SK-N-SH treated with all-trans-retinoic acid at 6 μM for 48 hours (cell line): ENCODE measurements at regions not wholly inside any gene's neighbourhood (a gene's known extent, or its start where the extent isn't known, plus 50 kb on each side); places are given as distances from the start of the nearest gene placed in this dataset.

Experiments
- ATAC-seq: fragments of 200-7000 bp; cut with Tn5 transposase; 3 replicates; pipeline ENCODE4 v1.9.1; 2020; ENCODE audit warnings: mild to moderate bottlenecking, moderate library complexity
- ARNTL ChIP-seq: fragments of 450-650 bp; formaldehyde crosslinking; IDR thresholded peaks from 2 replicates; pipeline ENCODE4 v1.5.0; 2020; ENCODE audit warnings: low read depth, mild to moderate bottlenecking, moderate library complexity, borderline replicate concordance
- BACH2 ChIP-seq: fragments of 250-450 bp; sonication (Bioruptor Pico); IDR thresholded peaks from 2 replicates; pipeline ENCODE4 v1.9.0; 2021; ENCODE audit warnings: mild to moderate bottlenecking, borderline replicate concordance
- CREB5 ChIP-seq: fragments of 250-450 bp; sonication (Bioruptor Pico); IDR thresholded peaks from 2 replicates; pipeline ENCODE4 v1.5.1; 2020; ENCODE audit warnings: low read depth, mild to moderate bottlenecking, moderate library complexity
- CSDC2 ChIP-seq: fragments of 250-450 bp; sonication (Bioruptor Pico); IDR thresholded peaks from 2 replicates; pipeline ENCODE4 v1.5.0; 2020; ENCODE audit warnings: mild to moderate bottlenecking, moderate library complexity
- CSRNP3 ChIP-seq: fragments of 250-450 bp; sonication (Bioruptor Pico); IDR thresholded peaks from 2 replicates; pipeline ENCODE4 v1.5.1; 2021; ENCODE audit warnings: mild to moderate bottlenecking, moderate library complexity
- ESRRG ChIP-seq: fragments of 250-450 bp; sonication (Bioruptor Pico); IDR thresholded peaks from 2 replicates; pipeline ENCODE4 v1.6.1; 2021; ENCODE audit warnings: mild to moderate bottlenecking
- GLIS3 ChIP-seq: fragments of 250-450 bp; sonication (Bioruptor Pico); IDR thresholded peaks from 2 replicates; pipeline ENCODE4 v1.5.0; 2020; ENCODE audit warnings: mild to moderate bottlenecking, moderate library complexity
- ISL1 ChIP-seq: fragments of 250-450 bp; sonication (Bioruptor Pico); IDR thresholded peaks from 2 replicates; pipeline ENCODE4 v2.1.2; 2022; ENCODE audit warnings: mild to moderate bottlenecking, moderate library complexity
- OSR1 ChIP-seq: fragments of 250-450 bp; sonication (Bioruptor Pico); IDR thresholded peaks from 2 replicates; pipeline ENCODE4 v1.8.0; 2022; ENCODE audit warnings: moderate library complexity, mild to moderate bottlenecking, inconsistent platforms
- PPARA ChIP-seq: fragments of 250-450 bp; sonication (Bioruptor Pico); IDR thresholded peaks from 2 replicates; pipeline ENCODE4 v1.5.0; 2020; ENCODE audit warnings: mild to moderate bottlenecking, borderline replicate concordance
- RARB ChIP-seq: fragments of 250-450 bp; sonication (Bioruptor Pico); IDR thresholded peaks from 2 replicates; pipeline ENCODE4 v1.8.0; 2021; ENCODE audit warnings: mild to moderate bottlenecking, moderate library complexity
- SNAI2 ChIP-seq: fragments of 250-450 bp; sonication (Bioruptor Pico); IDR thresholded peaks from 2 replicates; pipeline ENCODE4 v1.5.0; 2020; ENCODE audit warnings: mild to moderate bottlenecking, moderate library complexity
- TCF4 ChIP-seq: fragments of 250-450 bp; sonication (Bioruptor Pico); IDR thresholded peaks from 2 replicates; pipeline ENCODE4 v1.8.0; 2021; ENCODE audit warnings: mild to moderate bottlenecking, moderate library complexity, borderline replicate concordance
- TOX ChIP-seq: fragments of 250-450 bp; sonication (Bioruptor Pico); IDR thresholded peaks from 2 replicates; pipeline ENCODE4 v1.8.0; 2021; ENCODE audit warnings: mild to moderate bottlenecking, moderate library complexity, borderline replicate concordance
- ZC3H10 ChIP-seq: fragments of 250-450 bp; sonication (Bioruptor Pico); IDR thresholded peaks from 2 replicates; pipeline ENCODE4 v1.5.1; 2021; ENCODE audit warnings: mild to moderate bottlenecking, moderate library complexity
- ZFP3 ChIP-seq: fragments of 250-450 bp; sonication (Bioruptor Pico); IDR thresholded peaks from 2 replicates; pipeline ENCODE4 v1.5.0; 2020; ENCODE audit warnings: mild to moderate bottlenecking, moderate library complexity
- ZNF565 ChIP-seq: fragments of 450-650 bp; formaldehyde crosslinking; conservative IDR thresholded peaks from 2 replicates; pipeline ENCODE4 v1.5.0; 2020; ENCODE audit warnings: low read depth, mild to moderate bottlenecking, moderate library complexity
- ZNF70 ChIP-seq: fragments of 450-650 bp; formaldehyde crosslinking; IDR thresholded peaks from 2 replicates; pipeline ENCODE4 v1.5.0; 2020; ENCODE audit warnings: mild to moderate bottlenecking, moderate library complexity
- TF ChIP-seq, protein P1 (sequence below): fragments of 250-450 bp; sonication (Bioruptor Pico); IDR thresholded peaks from 2 replicates; pipeline ENCODE4 v1.8.0; 2020; ENCODE audit warnings: mild to moderate bottlenecking, moderate library complexity, borderline replicate concordance
- TF ChIP-seq, protein P2 (sequence below): fragments of 250-450 bp; sonication (Bioruptor Pico); IDR thresholded peaks from 2 replicates; pipeline ENCODE4 v1.5.0; 2020; ENCODE audit warnings: mild to moderate bottlenecking, moderate library complexity

DNA sequence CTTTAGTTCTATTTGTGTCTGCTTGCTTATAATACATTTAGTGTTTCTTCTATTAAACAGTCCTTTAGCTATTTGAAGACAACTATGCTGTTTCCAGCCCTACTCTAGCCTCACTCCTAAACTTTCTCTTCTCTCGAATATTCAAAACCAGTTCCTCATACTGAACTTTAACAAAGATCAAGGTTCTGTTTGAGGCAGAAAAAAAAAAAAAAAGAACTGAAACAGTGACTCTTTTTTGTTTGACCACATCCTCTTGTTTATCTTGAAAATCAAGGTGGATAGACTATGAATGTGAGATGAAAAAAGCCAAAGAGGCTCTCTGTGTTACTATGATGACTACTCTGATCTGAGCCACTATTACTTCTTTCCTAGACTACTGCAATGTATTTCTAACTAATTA lies 154.3 kb downstream of the ZNF365 start:
- ATAC-seq: no peak

GRCh38 chr10:62529396-62529795 lies 155.2 kb downstream of the ZNF365 start:
- TF ChIP-seq CSRNP3 (no peak), ZNF70 (CRISPR knock-in tag) (no peak), ISL1 (CRISPR knock-in tag) (no peak), ESRRG (CRISPR knock-in tag) (no peak), BACH2 (CRISPR knock-in tag) (no peak), TCF4 (no peak), SNAI2 (CRISPR knock-in tag) (no peak), ZFP3 (CRISPR knock-in tag) (no peak), OSR1 (CRISPR knock-in tag) (no peak), CSDC2 (CRISPR knock-in tag) (no peak), PPARA (CRISPR knock-in tag) (no peak), GLIS3 (CRISPR knock-in tag) (no peak), CREB5 (CRISPR knock-in tag) (no peak), ZC3H10 (CRISPR knock-in tag) (no peak)
- TF ChIP-seq, protein P1, sequence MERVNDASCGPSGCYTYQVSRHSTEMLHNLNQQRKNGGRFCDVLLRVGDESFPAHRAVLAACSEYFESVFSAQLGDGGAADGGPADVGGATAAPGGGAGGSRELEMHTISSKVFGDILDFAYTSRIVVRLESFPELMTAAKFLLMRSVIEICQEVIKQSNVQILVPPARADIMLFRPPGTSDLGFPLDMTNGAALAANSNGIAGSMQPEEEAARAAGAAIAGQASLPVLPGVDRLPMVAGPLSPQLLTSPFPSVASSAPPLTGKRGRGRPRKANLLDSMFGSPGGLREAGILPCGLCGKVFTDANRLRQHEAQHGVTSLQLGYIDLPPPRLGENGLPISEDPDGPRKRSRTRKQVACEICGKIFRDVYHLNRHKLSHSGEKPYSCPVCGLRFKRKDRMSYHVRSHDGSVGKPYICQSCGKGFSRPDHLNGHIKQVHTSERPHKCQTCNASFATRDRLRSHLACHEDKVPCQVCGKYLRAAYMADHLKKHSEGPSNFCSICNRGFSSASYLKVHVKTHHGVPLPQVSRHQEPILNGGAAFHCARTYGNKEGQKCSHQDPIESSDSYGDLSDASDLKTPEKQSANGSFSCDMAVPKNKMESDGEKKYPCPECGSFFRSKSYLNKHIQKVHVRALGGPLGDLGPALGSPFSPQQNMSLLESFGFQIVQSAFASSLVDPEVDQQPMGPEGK: no peak
- TF ChIP-seq, protein P2, sequence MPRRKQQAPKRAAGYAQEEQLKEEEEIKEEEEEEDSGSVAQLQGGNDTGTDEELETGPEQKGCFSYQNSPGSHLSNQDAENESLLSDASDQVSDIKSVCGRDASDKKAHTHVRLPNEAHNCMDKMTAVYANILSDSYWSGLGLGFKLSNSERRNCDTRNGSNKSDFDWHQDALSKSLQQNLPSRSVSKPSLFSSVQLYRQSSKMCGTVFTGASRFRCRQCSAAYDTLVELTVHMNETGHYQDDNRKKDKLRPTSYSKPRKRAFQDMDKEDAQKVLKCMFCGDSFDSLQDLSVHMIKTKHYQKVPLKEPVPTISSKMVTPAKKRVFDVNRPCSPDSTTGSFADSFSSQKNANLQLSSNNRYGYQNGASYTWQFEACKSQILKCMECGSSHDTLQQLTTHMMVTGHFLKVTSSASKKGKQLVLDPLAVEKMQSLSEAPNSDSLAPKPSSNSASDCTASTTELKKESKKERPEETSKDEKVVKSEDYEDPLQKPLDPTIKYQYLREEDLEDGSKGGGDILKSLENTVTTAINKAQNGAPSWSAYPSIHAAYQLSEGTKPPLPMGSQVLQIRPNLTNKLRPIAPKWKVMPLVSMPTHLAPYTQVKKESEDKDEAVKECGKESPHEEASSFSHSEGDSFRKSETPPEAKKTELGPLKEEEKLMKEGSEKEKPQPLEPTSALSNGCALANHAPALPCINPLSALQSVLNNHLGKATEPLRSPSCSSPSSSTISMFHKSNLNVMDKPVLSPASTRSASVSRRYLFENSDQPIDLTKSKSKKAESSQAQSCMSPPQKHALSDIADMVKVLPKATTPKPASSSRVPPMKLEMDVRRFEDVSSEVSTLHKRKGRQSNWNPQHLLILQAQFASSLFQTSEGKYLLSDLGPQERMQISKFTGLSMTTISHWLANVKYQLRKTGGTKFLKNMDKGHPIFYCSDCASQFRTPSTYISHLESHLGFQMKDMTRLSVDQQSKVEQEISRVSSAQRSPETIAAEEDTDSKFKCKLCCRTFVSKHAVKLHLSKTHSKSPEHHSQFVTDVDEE (CRISPR knock-in tag): no peak
- ATAC-seq: no peak; the same call in 2 of the 3 replicates

More for the DNA sequence above, 154.3 kb downstream of the ZNF365 start:
- TF ChIP-seq BACH2 (CRISPR knock-in tag): no peak
- no peak for TF ChIP-seq ZC3H10 (CRISPR knock-in tag)
- TF ChIP-seq TCF4: no peak
- TF ChIP-seq ARNTL (CRISPR knock-in tag): no peak
- TF ChIP-seq ZNF70 (CRISPR knock-in tag): no peak
- no peak for TF ChIP-seq ZFP3 (CRISPR knock-in tag)
- no peak for TF ChIP-seq PPARA (CRISPR knock-in tag)
- no peak for TF ChIP-seq CREB5 (CRISPR knock-in tag)
- no peak for TF ChIP-seq OSR1 (CRISPR knock-in tag)
- no peak for TF ChIP-seq TOX (CRISPR knock-in tag)

DNA sequence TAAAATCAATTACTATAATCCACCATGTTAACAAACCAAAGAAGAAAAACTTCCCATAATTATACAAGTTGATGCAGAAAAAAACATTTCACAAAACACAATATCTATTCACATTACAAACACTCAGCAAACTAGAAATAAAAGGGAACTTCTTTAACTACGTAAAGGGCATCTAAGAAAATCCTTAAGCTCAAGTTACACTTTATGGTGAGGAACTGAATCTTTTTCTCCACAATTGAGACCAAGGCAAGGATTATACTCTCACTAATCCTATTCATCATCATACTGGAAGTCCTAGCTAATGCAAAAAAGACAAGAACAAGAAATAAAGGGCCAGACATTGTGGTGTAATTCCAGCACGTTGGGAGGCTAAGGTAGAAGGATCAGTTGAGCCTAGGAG lies 159.9 kb downstream of the ZNF365 start:
- no peak for ATAC-seq
- TF ChIP-seq BACH2 (CRISPR knock-in tag): no peak
- no peak for TF ChIP-seq CREB5 (CRISPR knock-in tag)
- TF ChIP-seq ISL1 (CRISPR knock-in tag): no peak
- TF ChIP-seq RARB (CRISPR knock-in tag): no peak
- TF ChIP-seq, protein P2 (CRISPR knock-in tag): no peak
- no peak for TF ChIP-seq CSRNP3
- no peak for TF ChIP-seq GLIS3 (CRISPR knock-in tag)
- no peak for TF ChIP-seq ZNF70 (CRISPR knock-in tag)
- TF ChIP-seq ZNF565 (CRISPR knock-in tag): no peak
- no peak for TF ChIP-seq PPARA (CRISPR knock-in tag)
